Ovary (tissue), 3 donors: ENCODE measurements at regions not wholly inside any gene's neighbourhood (a gene's known extent, or its start where the extent isn't known, plus 50 kb on each side); places are given as distances from the start of the nearest gene placed in this dataset.

Experiments
- EP300 ChIP-seq: sonication (generic); formaldehyde crosslinking; IDR thresholded peaks from one replicate; pipeline ENCODE4 v1.6.1; 2017; ENCODE audit warnings: antibody characterized with exemption
- TF ChIP-seq, protein P1 (sequence below), 3 donors: fragments of 450-650 bp in 2 of 3; fragments of 200-600 bp in 1 of 3; IDR thresholded peaks; one replicate each; pipeline versions ENCODE4 v1.5.1 to v1.8.0; 2016 to 2022; ENCODE audit warnings: antibody characterized with exemption in 3 of 3, mild to moderate bottlenecking in 1 of 3
- donor health status: DM: no; HTN: no; CAD: no.

DNA sequence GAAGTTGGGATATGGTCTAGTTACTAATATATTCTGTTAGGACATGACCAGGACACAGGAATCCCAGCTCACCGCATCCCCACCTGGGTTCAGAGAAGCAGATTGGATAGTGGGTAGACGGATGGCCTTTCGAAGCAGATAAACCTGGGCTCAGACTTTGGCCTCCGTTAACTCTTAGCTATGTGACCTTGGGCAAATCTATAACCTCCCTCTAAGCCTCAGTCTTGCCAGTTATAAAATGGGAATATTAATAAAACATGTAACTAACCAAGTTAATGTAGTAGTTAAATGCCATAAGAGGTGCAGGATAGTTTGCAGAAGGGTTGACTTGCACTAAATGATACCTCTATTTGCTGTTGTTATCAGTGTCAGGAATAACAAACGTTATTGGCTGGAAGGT lies 127.6 kb upstream of the JCAD start:
- TF ChIP-seq, protein P1, sequence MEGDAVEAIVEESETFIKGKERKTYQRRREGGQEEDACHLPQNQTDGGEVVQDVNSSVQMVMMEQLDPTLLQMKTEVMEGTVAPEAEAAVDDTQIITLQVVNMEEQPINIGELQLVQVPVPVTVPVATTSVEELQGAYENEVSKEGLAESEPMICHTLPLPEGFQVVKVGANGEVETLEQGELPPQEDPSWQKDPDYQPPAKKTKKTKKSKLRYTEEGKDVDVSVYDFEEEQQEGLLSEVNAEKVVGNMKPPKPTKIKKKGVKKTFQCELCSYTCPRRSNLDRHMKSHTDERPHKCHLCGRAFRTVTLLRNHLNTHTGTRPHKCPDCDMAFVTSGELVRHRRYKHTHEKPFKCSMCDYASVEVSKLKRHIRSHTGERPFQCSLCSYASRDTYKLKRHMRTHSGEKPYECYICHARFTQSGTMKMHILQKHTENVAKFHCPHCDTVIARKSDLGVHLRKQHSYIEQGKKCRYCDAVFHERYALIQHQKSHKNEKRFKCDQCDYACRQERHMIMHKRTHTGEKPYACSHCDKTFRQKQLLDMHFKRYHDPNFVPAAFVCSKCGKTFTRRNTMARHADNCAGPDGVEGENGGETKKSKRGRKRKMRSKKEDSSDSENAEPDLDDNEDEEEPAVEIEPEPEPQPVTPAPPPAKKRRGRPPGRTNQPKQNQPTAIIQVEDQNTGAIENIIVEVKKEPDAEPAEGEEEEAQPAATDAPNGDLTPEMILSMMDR (IDR thresholded peaks at IDR 0.05), result no peak
- no peak for TF ChIP-seq EP300
